ENCODE measurements at regions not wholly inside any gene's neighbourhood (a gene's known extent, or its start where the extent isn't known, plus 50 kb on each side); places are given as distances from the start of the nearest gene placed in this dataset.

GRCh38 chr12:125353871-125354270 lies 288.6 kb downstream of the AACS start:
- H3K9me3 Mint-ChIP-seq (ENCODE audit: insufficient read depth): no peaks in the 10 kb centered on the region
- POLR2A ChIA-PET: no interaction called here
- no CpG with 5 or more reads among the region's 2 CpGs for WGBS (ENCODE audit: insufficient coverage)
- DNase-seq: no peak
- TF ChIP-seq EZH2 (IDR thresholded peaks at IDR 0.05; ENCODE audit: borderline replicate concordance, insufficient read depth, low read depth, low read length, poor library complexity, severe bottlenecking): no peak
- no peak for TF ChIP-seq CTCF (IDR thresholded peaks at IDR 0.05)
- no peak overlapping the region for H3K4me2 ChIP-seq (replicated peaks; ENCODE audit: low read depth, low read length, poor library complexity, severe bottlenecking)
- ATAC-seq (ENCODE audit: low read depth): no peak
- no peak overlapping the region for H3K4me3 ChIP-seq (ENCODE audit: control extremely low read depth in 1 of 5, extremely low read depth in 1 of 5, insufficient read depth in 1 of 5, low read depth in 2 of 5, low read length in 4 of 5)
- no peak overlapping the region for H3K9ac ChIP-seq (ENCODE audit: low read length)
- no peak overlapping the region for H2AFZ ChIP-seq (ENCODE audit: insufficient read depth, low read depth, low read length, poor library complexity, severe bottlenecking)
- no peaks in the 10 kb centered on the region for H3K79me2 ChIP-seq (ENCODE audit: control insufficient read depth, insufficient read depth, low read length)
- H3K27ac ChIP-seq (ENCODE audit: low read length in 2 of 2): no peak overlapping the region
- no peaks in the 10 kb centered on the region for H3K4me1 ChIP-seq (ENCODE audit: control insufficient read depth in 2 of 2, insufficient read depth in 2 of 2, low read length in 2 of 2)
- peaks cover 0 to 7% (median 0%) of the 10 kb centered on the region in 3 donors for H3K9me3 ChIP-seq (ENCODE audit: control extremely low read depth in 1 of 3, control insufficient read depth in 2 of 3, insufficient read depth in 1 of 3, low read length in 2 of 3)
- no peak overlapping the region for H3K4me3 Mint-ChIP-seq
- CTCF ChIA-PET: no interaction called here
- no peaks in the 10 kb centered on the region for H4K20me1 ChIP-seq (ENCODE audit: control insufficient read depth, insufficient read depth, low read length, poor library complexity, severe bottlenecking)
- H3K4me1 Mint-ChIP-seq: no peaks in the 10 kb centered on the region
- no peak overlapping the region for H3K27ac Mint-ChIP-seq
- H3K27me3 ChIP-seq (replicated peaks in 1 of 4; ENCODE audit: control extremely low read depth in 1 of 4, control insufficient read depth in 3 of 4, insufficient read depth in 4 of 4, low read length in 3 of 4): peaks cover 0 to 5% (median under 1%) of the 10 kb centered on the region in 4 experiments
- intact Hi-C loops (cut with micrococcal nuclease): no loop called here
- no peaks in the 10 kb centered on the region for H3K36me3 ChIP-seq (replicated peaks in 1 of 2; ENCODE audit: control extremely low read depth in 1 of 2, control insufficient read depth in 1 of 2, extremely low read depth in 1 of 2, insufficient read depth in 2 of 2, low read length in 1 of 2)
- peaks cover 13% of the 10 kb centered on the region for H3K27me3 Mint-ChIP-seq

- DNase-seq (no peak), ATAC-seq (ENCODE audit: low read depth) (no peak)
- intact Hi-C loops (cut with micrococcal nuclease): no loop called here
- Histone ChIP-seq H3K36me3 (replicated peaks in 1 of 2; ENCODE audit: control extremely low read depth in 1 of 2, control insufficient read depth in 1 of 2, extremely low read depth in 1 of 2, insufficient read depth in 2 of 2, low read length in 1 of 2) (no peaks in the 10 kb centered on the region), H3K27me3 (replicated peaks in 1 of 4; ENCODE audit: control extremely low read depth in 1 of 4, control insufficient read depth in 3 of 4, insufficient read depth in 4 of 4, low read length in 3 of 4) (peaks cover 0 to 5% (median 0%) of the 10 kb centered on the region in 4 experiments), H3K4me3 (ENCODE audit: control extremely low read depth in 1 of 5, extremely low read depth in 1 of 5, insufficient read depth in 1 of 5, low read depth in 2 of 5, low read length in 4 of 5) (no peak overlapping the region), H3K27ac (ENCODE audit: low read length in 2 of 2) (no peak overlapping the region), H2AFZ (ENCODE audit: insufficient read depth, low read depth, low read length, poor library complexity, severe bottlenecking) (no peak overlapping the region), H3K9me3 (ENCODE audit: control extremely low read depth in 1 of 3, control insufficient read depth in 2 of 3, insufficient read depth in 1 of 3, low read length in 2 of 3) (peaks cover 0 to 7% (median 0%) of the 10 kb centered on the region in 3 donors), H3K4me1 (ENCODE audit: control insufficient read depth in 2 of 2, insufficient read depth in 2 of 2, low read length in 2 of 2) (no peaks in the 10 kb centered on the region), H3K4me2 (replicated peaks; ENCODE audit: low read depth, low read length, poor library complexity, severe bottlenecking) (no peak overlapping the region), H4K20me1 (ENCODE audit: control insufficient read depth, insufficient read depth, low read length, poor library complexity, severe bottlenecking) (no peaks in the 10 kb centered on the region), H3K79me2 (ENCODE audit: control insufficient read depth, insufficient read depth, low read length) (no peaks in the 10 kb centered on the region), H3K9ac (ENCODE audit: low read length) (no peak overlapping the region)
- H3K9me3 Mint-ChIP-seq (ENCODE audit: insufficient read depth): no peaks in the 10 kb centered on the region
- TF ChIP-seq CTCF (IDR thresholded peaks at IDR 0.05): no peak
- no peak for TF ChIP-seq EZH2 (IDR thresholded peaks at IDR 0.05; ENCODE audit: borderline replicate concordance, insufficient read depth, low read depth, low read length, poor library complexity, severe bottlenecking)
- POLR2A ChIA-PET: no interaction called here
- no peaks in the 10 kb centered on the region for H3K4me1 Mint-ChIP-seq
- no peak overlapping the region for H3K27ac Mint-ChIP-seq
- 74% methylated on average over 4 of the region's 7 CpGs for WGBS (ENCODE audit: insufficient coverage)
- CTCF ChIA-PET: interaction anchor here (1.3 kb wide), 1 partner anchor 24 kb away, joined by 3 read pairs; no protein-coding TSS in a partner anchor
- H3K4me3 Mint-ChIP-seq: no peak overlapping the region
- peaks cover 11% of the 10 kb centered on the region for H3K27me3 Mint-ChIP-seq
Observed at GRCh38 chr12:125355614-125356013, 290.4 kb downstream of the AACS start.

Data from B cell (primary cell).